Activated naive CD8-positive, alpha-beta T cell treated with anti-CD3 and anti-CD28 coated beads, Interleukin-2, amount 50 U/mL, for 24 hours (primary cell): ENCODE measurements at regions not wholly inside any gene's neighbourhood (a gene's known extent, or its start where the extent isn't known, plus 50 kb on each side); places are given as distances from the start of the nearest gene placed in this dataset.

Source experiments
- ATAC-seq: fragments of 150-1000 bp; cut with Tn5 transposase; one replicate; pipeline ENCODE4 v1.10.0; 2021
- DNase-seq: peaks from one replicate; pipeline ENCODE4 v3.0.0; 2021
- H3K27ac Mint-ChIP-seq: one replicate; pipeline ENCODE4 v1.8.0; 2021; ENCODE audit warnings: mild to moderate bottlenecking, mixed read lengths
- H3K27me3 Mint-ChIP-seq: one replicate; pipeline ENCODE4 v1.8.0; 2021; ENCODE audit warnings: mixed read lengths
- H3K36me3 Mint-ChIP-seq: one replicate; pipeline ENCODE4 v1.8.0; 2021; ENCODE audit warnings: low read depth, mixed read lengths
- H3K4me1 Mint-ChIP-seq: one replicate; pipeline ENCODE4 v1.8.0; 2021; ENCODE audit warnings: mixed read lengths
- H3K4me3 Mint-ChIP-seq: one replicate; pipeline ENCODE4 v1.8.0; 2021; ENCODE audit warnings: mild to moderate bottlenecking, moderate library complexity, mixed read lengths
- H3K9me3 Mint-ChIP-seq: one replicate; pipeline ENCODE4 v1.8.0; 2021; ENCODE audit warnings: mixed read lengths

- no peak for ATAC-seq
- Mint-ChIP-seq H3K36me3 (peaks cover 3% of the 10 kb centered on the region), H3K4me3 (no peak overlapping the region), H3K27ac (no peak overlapping the region), H3K27me3 (no peaks in the 10 kb centered on the region), H3K4me1 (no peaks in the 10 kb centered on the region), H3K9me3 (peaks cover 27% of the 10 kb centered on the region)
- no peak for DNase-seq
Observed at GRCh38 chr3:64983583-64984359, 296.0 kb upstream of the ADAMTS9 start.

GRCh38 chr3:64977308-64978100 lies 289.7 kb upstream of the ADAMTS9 start:
- Mint-ChIP-seq H3K4me3 (no peak overlapping the region), H3K27me3 (no peaks in the 10 kb centered on the region), H3K27ac (no peak overlapping the region), H3K4me1 (no peaks in the 10 kb centered on the region), H3K36me3 (no peaks in the 10 kb centered on the region), H3K9me3 (no peaks in the 10 kb centered on the region)
- DNase-seq (no peak), ATAC-seq (no peak)

DNA sequence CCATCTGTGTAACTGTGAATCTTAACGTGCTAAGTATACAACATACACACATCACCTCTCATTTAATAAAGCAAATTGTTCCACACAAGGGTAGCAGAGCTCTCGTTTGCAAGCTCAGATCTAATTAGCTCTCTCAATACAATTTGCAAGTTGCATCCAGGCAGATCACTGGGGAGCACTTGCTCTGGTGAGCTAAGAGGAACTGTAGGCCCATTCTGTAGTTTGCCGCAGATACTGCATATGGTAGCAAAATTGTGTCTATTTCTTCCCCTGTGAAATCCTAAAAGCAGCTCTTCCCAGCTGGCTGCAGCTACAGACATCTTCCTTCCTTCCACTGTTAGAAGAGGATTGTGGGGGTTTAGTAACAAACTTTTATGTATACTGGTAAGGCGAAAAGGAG lies 288.7 kb upstream of the ADAMTS9 start:
- no peaks in the 10 kb centered on the region for H3K9me3 Mint-ChIP-seq
- no peak for DNase-seq
- H3K27ac Mint-ChIP-seq, result no peak overlapping the region
- H3K4me3 Mint-ChIP-seq, result no peak overlapping the region
- no peak for ATAC-seq
- no peaks in the 10 kb centered on the region for H3K27me3 Mint-ChIP-seq
- no peaks in the 10 kb centered on the region for H3K4me1 Mint-ChIP-seq
- H3K36me3 Mint-ChIP-seq, result no peaks in the 10 kb centered on the region

DNA sequence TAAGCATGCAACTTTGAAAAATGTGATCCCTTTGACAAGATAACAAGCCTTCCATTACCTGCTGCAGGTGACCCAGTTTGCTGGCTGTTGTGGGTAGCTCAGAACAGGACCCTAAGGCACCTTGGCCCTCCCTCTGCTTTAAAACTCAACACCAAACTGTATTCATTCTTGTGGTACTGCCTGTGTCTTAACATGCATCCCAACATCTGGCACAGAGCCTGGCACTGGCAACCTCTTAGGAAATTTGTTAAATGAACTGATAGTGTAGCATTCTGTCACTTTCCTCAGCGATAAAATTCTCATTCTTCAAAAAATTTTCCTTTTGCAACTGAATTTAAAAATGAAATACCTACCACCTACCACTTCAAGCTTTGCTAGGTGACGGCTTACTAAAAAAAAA lies 287.3 kb upstream of the ADAMTS9 start:
- Mint-ChIP-seq H3K4me1 (no peaks in the 10 kb centered on the region), H3K27ac (no peak overlapping the region), H3K4me3 (no peak overlapping the region), H3K36me3 (no peaks in the 10 kb centered on the region), H3K9me3 (no peaks in the 10 kb centered on the region), H3K27me3 (no peaks in the 10 kb centered on the region)
- ATAC-seq, result no peak
- no peak for DNase-seq

DNA sequence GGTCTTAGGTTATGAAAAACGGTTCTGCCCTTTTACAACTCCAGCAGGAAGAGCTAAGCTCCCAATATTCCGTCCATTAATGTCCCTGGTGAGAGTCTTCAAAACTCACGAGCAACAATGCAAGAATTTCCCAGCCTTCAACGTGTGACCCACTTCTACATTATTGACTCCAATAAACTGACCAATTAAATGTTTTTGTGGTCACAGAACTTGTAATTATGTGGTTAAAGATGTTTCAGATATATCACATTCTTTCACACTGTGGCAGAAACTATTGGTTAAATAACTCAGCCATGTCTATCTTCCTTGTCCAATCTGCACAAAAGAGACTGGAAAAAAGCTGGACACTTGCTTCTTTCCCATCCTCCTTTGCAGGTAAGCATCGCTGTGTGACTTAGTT lies 286.6 kb upstream of the ADAMTS9 start:
- Mint-ChIP-seq H3K4me1 (no peaks in the 10 kb centered on the region), H3K27me3 (no peaks in the 10 kb centered on the region), H3K36me3 (no peaks in the 10 kb centered on the region), H3K27ac (no peak overlapping the region), H3K9me3 (no peaks in the 10 kb centered on the region), H3K4me3 (no peak overlapping the region)
- DNase-seq, result no peak
- no peak for ATAC-seq

DNA sequence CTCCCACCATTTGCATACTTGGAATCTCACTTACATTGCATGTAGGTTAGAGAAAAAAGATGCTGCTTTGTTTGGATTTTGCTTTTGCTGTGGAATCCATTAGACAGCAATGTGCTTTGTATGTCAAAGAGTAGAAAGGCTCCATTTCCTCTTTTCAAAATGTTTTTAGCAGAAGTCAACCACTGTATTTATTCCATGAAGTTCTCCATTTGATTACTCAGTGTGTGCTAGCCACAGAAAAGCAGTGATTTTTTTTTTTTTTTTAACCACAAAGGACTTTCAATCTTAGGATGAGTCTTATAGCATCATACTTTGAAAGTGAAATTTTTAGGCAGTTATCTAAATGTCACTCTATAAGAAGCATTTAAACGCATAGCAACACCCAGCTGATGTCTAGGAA lies 285.0 kb upstream of the ADAMTS9 start:
- Mint-ChIP-seq H3K36me3 (no peaks in the 10 kb centered on the region), H3K4me1 (no peaks in the 10 kb centered on the region), H3K9me3 (peaks cover 4% of the 10 kb centered on the region), H3K4me3 (no peak overlapping the region), H3K27me3 (no peaks in the 10 kb centered on the region), H3K27ac (no peak overlapping the region)
- peak; percentile 33 for ATAC-seq
- DNase-seq, result no peak

- Mint-ChIP-seq H3K27ac (no peak overlapping the region), H3K36me3 (no peaks in the 10 kb centered on the region), H3K27me3 (no peaks in the 10 kb centered on the region), H3K9me3 (peaks cover 11% of the 10 kb centered on the region), H3K4me3 (no peak overlapping the region), H3K4me1 (no peaks in the 10 kb centered on the region)
- ATAC-seq (no peak), DNase-seq (no peak)
Observed at GRCh38 chr3:64971602-64972001, 283.8 kb upstream of the ADAMTS9 start.

GRCh38 chr3:64970634-64971033 lies 282.8 kb upstream of the ADAMTS9 start:
- Mint-ChIP-seq H3K4me1 (no peaks in the 10 kb centered on the region), H3K9me3 (peaks cover 11% of the 10 kb centered on the region), H3K4me3 (no peak overlapping the region), H3K27me3 (no peaks in the 10 kb centered on the region), H3K36me3 (no peaks in the 10 kb centered on the region), H3K27ac (no peak overlapping the region)
- no peak for ATAC-seq
- DNase-seq, result no peak

- no peak for ATAC-seq
Observed at GRCh38 chr3:64961301-64961700, 273.5 kb upstream of the ADAMTS9 start.

GRCh38 chr3:64958199-64958843 lies 270.5 kb upstream of the ADAMTS9 start:
- no peaks in the 10 kb centered on the region for H3K27me3 Mint-ChIP-seq
- H3K27ac Mint-ChIP-seq, result no peak overlapping the region
- ATAC-seq, result no peak
- H3K4me3 Mint-ChIP-seq, result no peak overlapping the region
- H3K36me3 Mint-ChIP-seq, result no peaks in the 10 kb centered on the region
- H3K9me3 Mint-ChIP-seq, result peaks cover 21% of the 10 kb centered on the region
- DNase-seq, result no peak
- H3K4me1 Mint-ChIP-seq, result no peaks in the 10 kb centered on the region

More at GRCh38 chr3:64961301-64961700, 273.5 kb upstream of the ADAMTS9 start:
- no peak for DNase-seq
- no peak overlapping the region for H3K27ac Mint-ChIP-seq
- H3K9me3 Mint-ChIP-seq, result peaks cover 25% of the 10 kb centered on the region
- H3K27me3 Mint-ChIP-seq, result no peaks in the 10 kb centered on the region
- H3K36me3 Mint-ChIP-seq, result no peaks in the 10 kb centered on the region
- H3K4me3 Mint-ChIP-seq, result no peak overlapping the region
- no peaks in the 10 kb centered on the region for H3K4me1 Mint-ChIP-seq

GRCh38 chr3:64957408-64958198 lies 269.8 kb upstream of the ADAMTS9 start:
- H3K27me3 Mint-ChIP-seq, result no peaks in the 10 kb centered on the region
- no peak for DNase-seq
- H3K4me3 Mint-ChIP-seq, result no peak overlapping the region
- H3K4me1 Mint-ChIP-seq, result no peaks in the 10 kb centered on the region
- no peak for ATAC-seq
- H3K27ac Mint-ChIP-seq, result no peak overlapping the region
- H3K36me3 Mint-ChIP-seq, result no peaks in the 10 kb centered on the region
- peaks cover 17% of the 10 kb centered on the region for H3K9me3 Mint-ChIP-seq

DNA sequence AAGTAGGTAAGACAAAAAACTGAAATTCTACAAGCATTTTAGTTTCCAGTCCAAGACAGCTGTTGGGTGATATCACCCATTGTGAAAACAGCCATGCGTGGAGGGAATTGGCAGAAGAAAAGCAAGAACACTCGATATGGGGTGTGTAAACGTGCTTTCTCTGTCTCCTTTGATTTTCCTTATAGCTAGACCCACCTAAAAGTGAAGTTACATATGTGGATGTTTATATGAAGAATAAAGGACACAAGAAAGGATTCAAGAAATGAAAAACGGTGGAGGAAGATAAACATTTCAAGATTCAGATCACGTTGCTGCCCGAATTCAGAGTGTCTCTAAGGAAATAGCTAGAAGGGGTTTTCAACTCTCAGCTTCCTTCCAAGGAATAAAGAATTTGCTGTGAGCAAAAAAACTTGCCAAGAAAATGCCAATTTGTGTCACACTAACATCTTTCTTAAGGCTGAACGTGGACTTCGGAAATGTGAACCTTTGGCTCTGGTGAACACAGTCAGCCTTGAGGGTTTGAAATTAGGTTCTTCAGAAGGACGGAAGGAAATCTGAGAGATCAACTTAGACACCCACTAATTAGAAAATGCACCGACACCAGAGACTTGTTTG lies 269.0 kb upstream of the ADAMTS9 start:
- Mint-ChIP-seq H3K27ac (no peak overlapping the region), H3K4me1 (no peaks in the 10 kb centered on the region), H3K36me3 (no peaks in the 10 kb centered on the region), H3K9me3 (peaks cover 12% of the 10 kb centered on the region), H3K4me3 (no peak overlapping the region), H3K27me3 (no peaks in the 10 kb centered on the region)
- ATAC-seq (no peak), DNase-seq (no peak)

GRCh38 chr3:64954995-64955636 lies 267.3 kb upstream of the ADAMTS9 start:
- Mint-ChIP-seq H3K27me3 (no peaks in the 10 kb centered on the region), H3K27ac (no peak overlapping the region), H3K4me1 (no peaks in the 10 kb centered on the region), H3K9me3 (peaks cover 12% of the 10 kb centered on the region), H3K4me3 (no peak overlapping the region), H3K36me3 (no peaks in the 10 kb centered on the region)
- ATAC-seq (no peak), DNase-seq (no peak)
